CD4-positive, alpha-beta T cell treated with Interleukin-6 for 4 hours (primary cell): ENCODE measurements at regions not wholly inside any gene's neighbourhood (a gene's known extent, or its start where the extent isn't known, plus 50 kb on each side); places are given as distances from the start of the nearest gene placed in this dataset.

Experiments used
- DNase-seq: peaks from one replicate; pipeline ENCODE4 v3.0.0-alpha.2; 2020; ENCODE audit warnings: mixed read lengths

DNA sequence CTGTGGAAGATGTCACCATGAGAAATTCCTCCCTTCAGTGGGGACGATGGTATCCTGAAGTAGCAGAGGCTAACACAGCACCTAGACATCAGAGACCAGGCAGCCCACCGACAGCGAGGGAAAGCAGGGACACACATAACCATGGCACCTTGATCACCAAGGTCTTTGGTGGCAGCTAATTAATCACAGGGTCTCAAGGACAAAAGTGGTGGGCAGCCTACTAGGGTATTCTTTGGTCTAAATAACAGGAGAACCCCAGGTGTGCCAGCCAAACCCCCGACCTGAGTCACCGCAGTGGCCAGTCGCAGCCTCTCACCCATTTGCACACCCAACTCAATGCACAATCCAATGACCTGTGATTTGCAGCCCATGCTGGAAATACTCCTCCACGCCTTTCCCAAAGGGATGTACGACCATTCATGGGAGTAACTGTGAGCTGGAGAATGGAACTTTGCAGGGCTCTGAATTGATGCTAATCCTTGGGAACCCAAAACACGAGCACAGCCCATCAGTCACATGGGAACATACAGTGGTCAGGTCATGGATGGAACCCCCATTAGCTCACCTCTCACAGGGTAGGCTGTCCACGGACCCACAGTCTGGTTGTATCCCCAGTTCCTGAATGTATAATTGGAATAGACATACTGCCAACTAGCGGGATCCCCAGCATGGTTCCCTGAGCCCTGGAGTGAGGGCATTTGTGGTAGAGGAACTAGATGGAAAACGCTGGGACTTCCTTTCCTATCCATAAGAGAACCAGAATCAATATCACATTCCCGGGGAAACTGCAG is 58.7 kb upstream of the C14orf180 start:
- no peak for DNase-seq

DNA sequence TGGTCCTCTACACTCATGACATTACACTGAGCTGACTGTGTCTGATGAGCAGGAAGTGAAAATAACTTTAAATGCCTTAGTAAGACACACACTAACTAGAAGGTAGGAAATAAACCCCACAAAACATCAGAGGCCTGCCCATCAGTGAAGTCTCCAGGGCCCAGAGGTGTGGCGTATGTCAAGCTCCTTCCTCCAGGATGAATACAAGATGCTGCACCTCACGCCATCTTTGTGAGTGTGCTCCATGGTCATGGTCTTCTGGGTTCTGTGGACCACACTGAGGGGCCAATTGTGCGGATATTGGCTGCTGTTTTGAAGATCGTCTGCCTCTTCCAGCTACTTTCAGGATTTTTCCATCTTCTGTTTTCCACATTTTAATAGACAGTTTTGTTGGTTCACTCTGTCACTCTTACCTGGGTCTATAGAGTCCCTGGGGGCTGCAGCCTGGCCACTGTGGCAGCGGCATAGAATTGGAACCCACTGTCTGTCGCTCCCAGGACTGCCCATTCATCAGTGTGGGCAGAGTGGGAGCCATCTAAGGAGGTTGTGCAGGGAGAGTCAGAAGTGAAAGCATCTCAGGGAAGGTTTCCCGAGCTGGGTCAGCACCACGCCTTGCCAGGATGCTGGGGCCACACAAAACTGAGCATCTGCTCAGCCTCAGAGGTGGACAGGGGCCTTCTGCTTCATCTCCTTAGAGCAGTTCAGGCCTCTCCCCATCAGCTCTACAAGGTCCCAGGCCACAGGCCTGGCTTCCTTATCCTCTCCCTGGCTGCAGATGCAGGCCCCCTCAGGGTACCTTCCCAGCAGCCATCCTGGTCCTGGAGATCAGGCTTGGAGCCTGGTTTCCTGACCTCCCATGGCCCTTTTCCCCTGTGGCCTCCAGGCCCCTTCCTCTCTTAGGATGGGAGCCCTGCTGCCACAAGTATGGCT is 57.5 kb upstream of the C14orf180 start:
- no peak for DNase-seq

DNA sequence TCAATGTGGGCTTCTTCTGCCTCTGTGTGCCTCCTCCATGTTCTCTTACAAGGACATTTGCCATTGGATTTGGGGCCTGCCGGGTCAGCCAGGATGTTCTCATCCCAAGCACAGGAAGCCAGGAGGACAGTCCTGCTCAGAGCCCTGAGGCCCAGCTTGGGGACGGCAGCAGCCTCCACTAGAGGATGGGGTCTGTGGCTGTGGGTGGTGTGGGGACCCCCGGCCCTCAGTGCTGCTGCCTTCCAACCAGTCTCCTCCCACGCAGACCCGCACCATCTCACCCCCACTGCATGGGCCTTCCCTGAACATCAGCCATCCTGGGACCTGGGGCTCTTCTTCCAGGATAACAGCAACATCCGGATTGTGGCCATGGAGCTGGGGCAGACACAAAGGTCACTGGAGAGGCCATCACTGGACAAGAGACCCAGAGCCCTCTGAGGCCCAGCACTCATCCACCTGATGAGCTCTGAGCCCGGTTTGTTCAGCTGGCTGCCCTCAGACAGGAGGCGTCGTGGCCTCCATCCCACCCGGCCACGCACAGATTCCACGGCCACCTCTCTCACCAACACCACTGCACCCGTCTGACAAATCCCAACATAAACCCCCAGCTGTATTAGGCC is 56.5 kb upstream of the C14orf180 start:
- no peak for DNase-seq

DNA sequence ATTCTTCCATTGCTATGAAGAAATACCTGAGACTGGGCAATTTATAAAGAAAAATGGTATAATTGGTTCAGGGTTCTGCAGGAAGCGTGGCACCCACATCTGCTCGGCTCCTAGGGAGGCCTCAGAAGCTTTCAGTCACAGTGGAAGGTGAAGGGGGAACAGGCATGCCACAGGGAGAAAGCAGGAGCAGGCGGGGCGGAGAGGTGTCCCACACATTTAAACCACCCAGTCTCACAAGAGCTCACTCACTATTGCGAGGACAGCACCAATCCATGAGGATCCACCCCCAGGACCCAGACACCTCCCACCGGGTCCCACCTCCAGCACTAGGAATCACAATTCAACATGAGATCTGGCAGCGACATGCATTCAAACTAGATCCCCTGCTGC is 56.0 kb upstream of the C14orf180 start:
- no peak for DNase-seq

DNA sequence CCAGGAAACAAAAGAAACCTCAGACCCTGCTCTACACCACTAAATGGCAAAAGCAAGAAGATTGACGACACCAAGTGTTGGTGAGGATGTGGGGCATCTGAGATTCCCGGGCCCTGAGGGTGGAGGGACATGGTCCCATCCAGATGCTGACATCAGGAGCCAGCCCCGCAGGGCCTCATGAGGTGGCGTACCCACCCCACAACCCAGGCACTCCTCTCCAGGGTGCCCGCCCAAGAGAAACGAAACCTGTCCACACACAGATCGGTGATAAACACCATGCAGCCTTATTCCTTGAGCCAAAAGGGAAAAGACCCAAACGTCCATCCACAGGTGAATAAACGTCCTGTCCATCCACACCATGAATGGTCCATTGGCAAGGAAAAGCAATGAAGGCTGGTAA is 54.8 kb upstream of the C14orf180 start:
- DNase-seq: no peak

DNA sequence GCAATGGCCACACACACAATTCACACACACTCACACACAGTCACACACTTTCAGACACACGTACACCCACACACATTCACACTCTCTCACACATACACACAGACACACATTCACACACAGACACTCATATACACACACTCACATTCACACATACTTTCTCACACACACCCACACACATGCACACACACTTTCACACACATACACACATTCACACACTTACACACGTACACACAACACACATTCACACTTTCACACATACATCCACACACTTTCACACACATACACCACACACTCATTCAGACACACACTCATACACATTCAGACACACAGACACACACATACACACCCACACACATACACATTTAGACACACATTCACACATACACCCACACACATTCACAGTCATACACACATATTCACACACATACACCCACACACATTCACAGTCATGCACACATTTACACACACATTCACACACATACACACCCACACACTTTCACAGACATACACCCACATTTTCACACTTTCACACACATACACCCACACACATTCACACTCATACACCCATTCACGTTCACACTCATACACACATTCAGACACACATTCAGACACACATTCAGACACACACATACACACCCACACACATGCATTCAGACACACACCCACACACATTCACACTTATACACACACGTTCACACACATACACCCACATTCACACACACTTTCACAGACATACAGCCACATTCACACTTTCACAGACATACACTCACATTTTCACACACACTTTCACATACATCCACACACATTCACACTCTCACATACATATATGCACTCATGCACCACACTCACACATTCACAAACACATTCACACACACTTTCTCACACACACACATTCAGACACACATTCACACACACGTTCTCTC is 52.6 kb upstream of the C14orf180 start:
- no peak for DNase-seq

DNA sequence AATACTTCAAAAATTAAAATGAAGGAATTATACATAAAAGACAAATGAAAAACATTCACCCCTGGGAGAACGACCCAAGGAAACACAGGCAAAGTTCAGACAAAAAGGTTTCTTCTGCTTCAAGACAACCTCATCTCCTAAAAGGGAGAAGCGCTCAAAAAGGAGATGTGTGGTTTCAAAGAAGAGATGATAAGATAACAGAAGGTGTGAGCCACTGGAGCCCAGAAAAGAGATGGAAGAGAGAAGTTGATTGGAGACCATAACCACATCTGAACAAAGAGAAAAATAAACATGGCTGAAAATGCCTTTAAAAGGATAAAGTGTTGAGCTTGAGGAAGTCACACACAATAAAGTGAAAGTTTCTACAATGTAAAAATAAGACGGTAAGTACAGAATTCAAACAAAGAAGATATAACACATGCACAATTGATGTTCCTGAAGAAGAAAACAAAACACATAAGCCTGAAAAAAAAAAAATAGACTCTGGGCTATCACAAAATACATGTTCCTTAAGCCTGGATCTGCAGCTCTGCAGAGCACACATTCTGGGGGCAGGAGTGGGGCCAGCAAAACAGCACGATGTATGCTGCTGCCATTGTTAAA is 51.6 kb upstream of the C14orf180 start:
- DNase-seq: no peak

DNA sequence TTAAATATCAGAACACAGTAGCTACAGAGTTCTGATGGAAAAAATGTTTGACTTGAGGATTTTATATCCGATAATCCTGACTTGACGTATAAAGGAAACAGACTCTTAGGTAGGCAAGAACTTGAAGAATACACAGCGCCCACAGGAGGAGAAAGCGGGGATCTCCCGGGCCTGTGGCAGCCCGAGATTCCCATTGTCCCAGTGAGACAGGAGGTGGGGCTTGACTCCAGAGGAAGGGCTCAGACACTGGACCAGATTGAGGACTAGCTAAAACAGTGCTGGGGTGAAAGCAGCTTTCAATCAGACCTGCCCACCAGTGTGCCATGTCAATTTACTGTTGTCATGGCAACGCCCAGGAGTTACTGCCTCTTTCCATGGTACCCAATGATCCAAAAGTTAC is 51.1 kb upstream of the C14orf180 start:
- DNase-seq: no peak
